SU-DHL-6 (cell line): ENCODE measurements at regions not wholly inside any gene's neighbourhood (a gene's known extent, or its start where the extent isn't known, plus 50 kb on each side); places are given as distances from the start of the nearest gene placed in this dataset.

ENCODE experiments used
- H2AFZ ChIP-seq: fragments of 200-600 bp; sonication (generic); 2 replicates; pipeline ENCODE4 v1.6.1; 2014; ENCODE audit warnings: low read depth, mild to moderate bottlenecking, moderate library complexity, mixed read lengths, antibody characterized with exemption, low read length; ENCODE audit not compliant: severe bottlenecking
- H3F3A ChIP-seq: fragments of 200-600 bp; shearing (Covaris generic); 2 replicates; pipeline ENCODE4 v1.6.0; 2016; ENCODE audit warnings: antibody characterized with exemption, mild to moderate bottlenecking; ENCODE audit not compliant: insufficient read depth
- H3K27ac ChIP-seq: fragments of 200-600 bp; sonication (generic); 2 replicates; pipeline ENCODE4 v1.5.1; 2016; ENCODE audit warnings: low read depth, mild to moderate bottlenecking, low read length, moderate library complexity, mixed read lengths
- H3K27me3 ChIP-seq: fragments of 200-600 bp; sonication (generic), shearing (Covaris generic); 2 replicates; pipeline ENCODE4 v1.6.0; 2014; ENCODE audit warnings: mild to moderate bottlenecking, low read length
- H3K36me3 ChIP-seq: fragments of 200-600 bp; sonication (generic); 2 replicates; pipeline ENCODE4 v1.6.1; 2014; ENCODE audit warnings: mild to moderate bottlenecking, low read length, mixed read lengths
- H3K4me2 ChIP-seq: fragments of 300-600, 200-600 bp; shearing (Covaris generic), sonication (generic); 2 replicates; pipeline ENCODE4 v1.6.0; 2014; ENCODE audit warnings: low read length, low read depth, mild to moderate bottlenecking; ENCODE audit not compliant: poor library complexity, severe bottlenecking
- H3K4me3 ChIP-seq: fragments of 200-600 bp; sonication (generic); 2 replicates; pipeline ENCODE4 v1.5.1; 2014; ENCODE audit warnings: antibody characterized with exemption, low read length, mild to moderate bottlenecking, mixed read lengths; ENCODE audit not compliant: insufficient read depth, poor library complexity, severe bottlenecking
- H3K79me2 ChIP-seq: fragments of 200-600 bp; sonication (generic); 2 replicates; pipeline ENCODE4 v1.6.1; 2014; ENCODE audit warnings: mild to moderate bottlenecking, low read length, moderate library complexity; ENCODE audit not compliant: insufficient read depth
- H3K9ac ChIP-seq: fragments of 200-600 bp; sonication (generic); 2 replicates; pipeline ENCODE4 v1.7.0; 2014; ENCODE audit warnings: mild to moderate bottlenecking, low read length
- H3K9me2 ChIP-seq: fragments of 200-600 bp; sonication (generic); replicated peaks from 2 replicates; pipeline ENCODE4 v1.6.1; 2014; ENCODE audit warnings: low read length; ENCODE audit not compliant: insufficient read depth
- H3K9me3 ChIP-seq: fragments of 200-600 bp; sonication (generic); 2 replicates; pipeline ENCODE4 v1.6.1; 2014; ENCODE audit warnings: low read length, mixed read lengths; ENCODE audit not compliant: insufficient read depth
- H4K20me1 ChIP-seq: fragments of 200-600 bp; sonication (generic); 2 replicates; pipeline ENCODE4 v1.6.1; 2014; ENCODE audit warnings: low read depth, mild to moderate bottlenecking, antibody characterized with exemption, low read length, moderate library complexity, mixed read lengths
- CTCF ChIP-seq: fragments of 200-600 bp; sonication (generic); IDR thresholded peaks from one replicate; pipeline ENCODE4 v1.5.1; 2017; ENCODE audit warnings: antibody characterized with exemption, mild to moderate bottlenecking, low read length, moderate library complexity; ENCODE audit not compliant: insufficient read depth, poor library complexity, severe bottlenecking
- EZH2phosphoT487 ChIP-seq: fragments of 200-600 bp; sonication (generic), shearing (Covaris generic); conservative IDR thresholded peaks from 2 replicates; pipeline ENCODE4 v1.6.1; 2018; ENCODE audit warnings: mild to moderate bottlenecking, antibody characterized with exemption, low read length, moderate library complexity, mixed read lengths

GRCh38 chr12:67112586-67112985, 156.6 kb upstream of the CAND1 start:
- Histone ChIP-seq H2AFZ (no peak overlapping the region), H3F3A (no peaks in the 10 kb centered on the region), H4K20me1 (no peaks in the 10 kb centered on the region), H3K4me2 (no peak overlapping the region), H3K9me2 (no peaks in the 10 kb centered on the region), H3K4me3 (no peak overlapping the region), H3K27ac (no peak overlapping the region), H3K27me3 (no peaks in the 10 kb centered on the region), H3K9me3 (no peaks in the 10 kb centered on the region), H3K9ac (no peak overlapping the region), H3K79me2 (no peaks in the 10 kb centered on the region), H3K36me3 (no peaks in the 10 kb centered on the region)
- TF ChIP-seq EZH2phosphoT487, result no peak
- no peak for TF ChIP-seq CTCF

GRCh38 chr12:67116134-67116533, 153.0 kb upstream of the CAND1 start:
- Histone ChIP-seq H3K9me2 (no peaks in the 10 kb centered on the region), H3F3A (no peaks in the 10 kb centered on the region), H3K27ac (no peak overlapping the region), H2AFZ (no peak overlapping the region), H3K36me3 (no peaks in the 10 kb centered on the region), H3K27me3 (no peaks in the 10 kb centered on the region), H3K9me3 (no peaks in the 10 kb centered on the region), H4K20me1 (no peaks in the 10 kb centered on the region), H3K9ac (no peak overlapping the region), H3K4me3 (no peak overlapping the region), H3K79me2 (no peaks in the 10 kb centered on the region), H3K4me2 (no peak overlapping the region)
- TF ChIP-seq CTCF, result no peak
- TF ChIP-seq EZH2phosphoT487, result no peak

- no peak overlapping the region for H3K9ac ChIP-seq
- no peaks in the 10 kb centered on the region for H3K79me2 ChIP-seq
- H3K36me3 ChIP-seq, result no peaks in the 10 kb centered on the region
- H3K4me2 ChIP-seq, result no peak overlapping the region
- H3K9me3 ChIP-seq, result no peaks in the 10 kb centered on the region
- no peaks in the 10 kb centered on the region for H3F3A ChIP-seq
- H3K4me3 ChIP-seq, result no peak overlapping the region
- H3K27ac ChIP-seq, result no peak overlapping the region
- H3K9me2 ChIP-seq, result no peaks in the 10 kb centered on the region
- no peak overlapping the region for H2AFZ ChIP-seq
- TF ChIP-seq CTCF, result no peak
- TF ChIP-seq EZH2phosphoT487, result no peak
- H3K27me3 ChIP-seq, result no peaks in the 10 kb centered on the region
- H4K20me1 ChIP-seq, result no peaks in the 10 kb centered on the region
Measured at GRCh38 chr12:67122584-67122983, 146.6 kb upstream of the CAND1 start.

GRCh38 chr12:67137256-67137655, 131.9 kb upstream of the CAND1 start:
- Histone ChIP-seq H3F3A (no peaks in the 10 kb centered on the region), H3K9me3 (no peaks in the 10 kb centered on the region), H4K20me1 (no peaks in the 10 kb centered on the region), H3K36me3 (no peaks in the 10 kb centered on the region), H3K9me2 (no peaks in the 10 kb centered on the region), H3K4me3 (no peak overlapping the region), H2AFZ (no peak overlapping the region), H3K27me3 (peaks cover 3% of the 10 kb centered on the region; the same call in 1 of the 2 replicates), H3K4me2 (no peak overlapping the region), H3K79me2 (no peaks in the 10 kb centered on the region), H3K9ac (no peak overlapping the region), H3K27ac (no peak overlapping the region)
- no peak for TF ChIP-seq CTCF
- no peak for TF ChIP-seq EZH2phosphoT487
